ENCODE measurements at regions not wholly inside any gene's neighbourhood (a gene's known extent, or its start where the extent isn't known, plus 50 kb on each side); places are given as distances from the start of the nearest gene placed in this dataset.

DNA sequence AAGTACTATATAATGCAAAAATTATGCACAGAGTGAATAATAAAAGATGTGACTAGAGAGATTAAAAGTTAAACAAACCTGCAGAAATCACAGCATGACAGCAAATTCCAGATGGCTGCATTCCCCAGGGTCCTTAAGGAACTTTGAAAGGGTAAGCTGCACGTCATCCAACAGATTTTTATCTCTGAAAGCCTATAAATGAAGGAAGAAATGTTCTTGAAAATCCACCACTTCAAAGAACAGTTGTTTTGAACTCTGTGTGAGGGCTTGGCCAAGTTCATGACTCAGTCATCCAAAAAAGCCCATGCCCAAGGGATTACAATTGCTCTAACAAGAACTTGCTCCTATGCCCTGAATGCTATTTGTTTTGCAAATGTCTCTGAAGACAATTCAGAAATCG lies 603.6 kb downstream of the PLOD2 start:
- Mint-ChIP-seq H3K36me3 (ENCODE audit: low read depth) (no peaks in the 10 kb centered on the region), H3K4me3 (no peak overlapping the region), H3K27me3 (no peaks in the 10 kb centered on the region), H3K4me1 (ENCODE audit: low read depth) (no peaks in the 10 kb centered on the region), H3K9me3 (peaks cover 8% of the 10 kb centered on the region), H3K27ac (no peak overlapping the region)
- ATAC-seq (ENCODE audit: poor library complexity) (no peak), DNase-seq (no peak)
- Histone ChIP-seq H3K4me1 (ENCODE audit: insufficient read depth, low read length) (no peaks in the 10 kb centered on the region), H3K9me3 (ENCODE audit: control insufficient read depth in 1 of 2, insufficient read depth in 1 of 2, low read length in 2 of 2) (peaks cover 0 to 9% of the 10 kb centered on the region in 2 experiments), H3K36me3 (ENCODE audit: insufficient read depth, low read length) (no peaks in the 10 kb centered on the region), H3K27me3 (ENCODE audit: control insufficient read depth in 1 of 2, insufficient read depth in 2 of 2, low read length in 2 of 2) (no peaks in the 10 kb centered on the region), H3K4me3 (ENCODE audit: low read length) (no peak overlapping the region), H3K27ac (ENCODE audit: low read depth in 1 of 2, low read length in 2 of 2) (no peak overlapping the region)
- CTCF ChIA-PET, result no interaction called here
- no peak for TF ChIP-seq CTCF (IDR thresholded peaks at IDR 0.05)
- intact Hi-C loops (cut with DNase I, micrococcal nuclease), result no loop called here
- POLR2A ChIA-PET, result no interaction called here

- no peaks in the 10 kb centered on the region for H3K36me3 ChIP-seq (ENCODE audit: insufficient read depth, low read length)
- H3K4me1 ChIP-seq (ENCODE audit: insufficient read depth, low read length), result no peaks in the 10 kb centered on the region
- H3K4me3 ChIP-seq (ENCODE audit: low read length), result no peak overlapping the region
- Mint-ChIP-seq H3K27me3 (no peaks in the 10 kb centered on the region), H3K36me3 (ENCODE audit: low read depth) (no peaks in the 10 kb centered on the region), H3K27ac (no peak overlapping the region), H3K4me3 (no peak overlapping the region), H3K9me3 (peaks cover 11% of the 10 kb centered on the region), H3K4me1 (ENCODE audit: low read depth) (no peaks in the 10 kb centered on the region)
- ATAC-seq (ENCODE audit: poor library complexity) (no peak), DNase-seq (no peak)
- no peak overlapping the region for H3K27ac ChIP-seq (ENCODE audit: low read depth in 1 of 2, low read length in 2 of 2)
- H3K27me3 ChIP-seq (ENCODE audit: control insufficient read depth in 1 of 2, insufficient read depth in 2 of 2, low read length in 2 of 2), result no peaks in the 10 kb centered on the region
- ChIA-PET POLR2A (no interaction called here), CTCF (no interaction called here)
- no peak for TF ChIP-seq CTCF (IDR thresholded peaks at IDR 0.05)
- intact Hi-C loops (cut with DNase I, micrococcal nuclease), result no loop called here
- no peaks in the 10 kb centered on the region for H3K9me3 ChIP-seq (ENCODE audit: control insufficient read depth in 1 of 2, insufficient read depth in 1 of 2, low read length in 2 of 2)
These were observed 582.5 kb downstream of the PLOD2 start for GRCh38 chr3:145578471-145578870.

GRCh38 chr3:145581694-145582093 lies 579.3 kb downstream of the PLOD2 start:
- no peaks in the 10 kb centered on the region for H3K4me1 Mint-ChIP-seq (ENCODE audit: low read depth)
- H3K27ac Mint-ChIP-seq, result no peak overlapping the region
- no peaks in the 10 kb centered on the region for H3K27me3 ChIP-seq (ENCODE audit: control insufficient read depth in 1 of 2, insufficient read depth in 2 of 2, low read length in 2 of 2)
- no peaks in the 10 kb centered on the region for H3K4me1 ChIP-seq (ENCODE audit: insufficient read depth, low read length)
- POLR2A ChIA-PET, result no interaction called here
- no peaks in the 10 kb centered on the region for H3K36me3 Mint-ChIP-seq (ENCODE audit: low read depth)
- H3K27me3 Mint-ChIP-seq, result no peaks in the 10 kb centered on the region
- peaks cover 0 to 2% of the 10 kb centered on the region in 2 experiments for H3K9me3 ChIP-seq (ENCODE audit: control insufficient read depth in 1 of 2, insufficient read depth in 1 of 2, low read length in 2 of 2)
- DNase-seq (no peak), ATAC-seq (ENCODE audit: poor library complexity) (no peak)
- TF ChIP-seq CTCF (IDR thresholded peaks at IDR 0.05), result no peak
- no peak overlapping the region for H3K4me3 ChIP-seq (ENCODE audit: low read length)
- no peaks in the 10 kb centered on the region for H3K36me3 ChIP-seq (ENCODE audit: insufficient read depth, low read length)
- intact Hi-C loops (cut with DNase I, micrococcal nuclease), result no loop called here
- peaks cover 4% of the 10 kb centered on the region for H3K9me3 Mint-ChIP-seq
- H3K4me3 Mint-ChIP-seq, result no peak overlapping the region
- CTCF ChIA-PET, result no interaction called here
- H3K27ac ChIP-seq (ENCODE audit: low read depth in 1 of 2, low read length in 2 of 2), result no peak overlapping the region
